Activated T-cell treated with anti-CD3 and anti-CD28 coated beads for 24 hours (primary cell): ENCODE measurements at regions not wholly inside any gene's neighbourhood (a gene's known extent, or its start where the extent isn't known, plus 50 kb on each side); places are given as distances from the start of the nearest gene placed in this dataset.
"Not testable (repeated sequence)": the region's sequence is repeated elsewhere in the genome, so short reads cannot be mapped to it uniquely, and the experiment has no call there.

Source experiments
- DNase-seq: peaks from one replicate; pipeline ENCODE4 v3.0.0-alpha.2; 2020; ENCODE audit warnings: low read depth

DNA sequence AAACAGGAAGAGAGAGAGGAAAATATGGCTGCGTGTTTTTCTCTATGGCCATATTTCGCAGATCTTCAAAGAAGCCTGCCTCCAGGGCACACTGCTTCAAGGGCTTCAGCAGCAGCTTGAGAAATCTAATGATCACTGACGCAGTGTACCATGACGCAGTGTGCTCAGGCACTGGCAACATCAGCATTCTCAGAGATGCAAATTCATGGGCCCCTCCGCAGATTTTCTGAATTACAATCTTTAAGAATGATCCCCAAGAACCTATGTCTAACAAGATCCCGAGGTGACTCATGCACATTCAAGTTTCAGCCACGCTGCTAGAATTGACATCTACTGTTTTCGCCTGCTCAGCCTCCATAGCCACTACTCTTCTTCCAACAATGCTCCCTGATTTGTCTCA lies 143.9 kb upstream of the ZNF366 start:
- no peak for DNase-seq

DNA sequence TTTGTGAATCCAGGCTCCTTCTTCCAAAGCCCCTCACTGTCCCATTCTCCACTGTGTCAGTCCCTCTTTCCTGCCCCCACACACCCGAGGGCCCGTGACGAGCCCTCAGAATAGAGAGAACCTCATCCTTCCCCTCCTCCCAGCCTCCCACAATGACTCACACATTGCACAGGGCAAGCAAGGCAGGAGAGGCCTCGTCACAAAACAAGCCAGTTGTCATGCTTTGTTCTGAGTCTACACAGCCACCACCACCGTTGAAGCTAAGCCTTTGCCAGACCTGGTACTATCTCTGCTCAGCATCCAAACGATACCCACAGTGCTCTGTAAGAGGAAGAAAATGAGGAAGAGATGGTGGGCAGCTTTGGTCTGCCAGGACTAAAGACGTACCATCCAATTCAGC lies 142.2 kb upstream of the ZNF366 start:
- DNase-seq, result no peak

GRCh38 chr5:72648480-72648879 lies 141.3 kb upstream of the ZNF366 start:
- DNase-seq, result no peak

DNA sequence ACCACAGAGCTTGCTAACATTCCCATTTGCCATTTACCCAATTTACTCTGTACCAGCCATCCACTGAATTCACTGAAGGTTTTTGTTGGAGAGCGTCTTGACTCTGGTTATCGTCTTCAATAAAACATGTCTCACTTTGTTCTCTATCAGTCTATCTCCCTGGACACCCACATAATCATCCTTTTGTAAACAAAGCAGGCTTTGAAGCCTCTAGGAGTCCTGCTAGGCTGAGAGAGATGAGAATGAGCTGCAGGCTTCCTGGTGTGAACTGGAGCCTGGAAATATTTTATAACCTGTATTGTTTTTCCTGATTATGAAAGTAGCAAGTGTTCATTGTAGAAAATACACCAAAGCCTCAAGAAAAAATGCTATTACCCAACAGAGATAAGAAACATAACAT lies 140.6 kb upstream of the ZNF366 start:
- no peak for DNase-seq

- DNase-seq, result no peak
Measured at GRCh38 chr5:72646246-72646866, 139.1 kb upstream of the ZNF366 start.

GRCh38 chr5:72645064-72645846 lies 138.0 kb upstream of the ZNF366 start:
- no peak for DNase-seq

GRCh38 chr5:72644296-72644695 lies 137.1 kb upstream of the ZNF366 start:
- DNase-seq, result no peak

DNA sequence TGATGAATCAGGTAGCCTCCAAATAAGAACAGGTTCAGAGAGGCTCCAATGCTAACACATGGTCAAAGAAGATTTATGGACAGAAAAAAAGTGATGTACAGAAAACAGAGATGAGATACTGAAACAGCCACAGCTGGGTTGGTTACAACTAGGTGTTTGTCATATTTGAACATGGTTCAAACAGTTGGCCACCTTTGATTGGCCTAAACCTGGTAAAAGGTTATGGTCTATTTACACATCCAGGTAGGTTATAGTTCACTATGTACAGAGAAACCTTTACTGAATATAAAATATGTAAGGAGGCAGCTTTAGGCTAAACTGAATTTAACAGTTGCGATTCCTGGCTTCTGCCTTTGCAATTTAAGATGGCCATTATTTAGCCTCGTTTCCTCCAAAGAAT lies 134.0 kb upstream of the ZNF366 start:
- DNase-seq, result no peak

GRCh38 chr5:72637058-72637457 lies 129.8 kb upstream of the ZNF366 start:
- no peak for DNase-seq

- DNase-seq, result not testable (repeated sequence)
Measured at GRCh38 chr5:72636565-72636964, 129.4 kb upstream of the ZNF366 start.

GRCh38 chr5:72634444-72634843 lies 127.2 kb upstream of the ZNF366 start:
- no peak for DNase-seq

DNA sequence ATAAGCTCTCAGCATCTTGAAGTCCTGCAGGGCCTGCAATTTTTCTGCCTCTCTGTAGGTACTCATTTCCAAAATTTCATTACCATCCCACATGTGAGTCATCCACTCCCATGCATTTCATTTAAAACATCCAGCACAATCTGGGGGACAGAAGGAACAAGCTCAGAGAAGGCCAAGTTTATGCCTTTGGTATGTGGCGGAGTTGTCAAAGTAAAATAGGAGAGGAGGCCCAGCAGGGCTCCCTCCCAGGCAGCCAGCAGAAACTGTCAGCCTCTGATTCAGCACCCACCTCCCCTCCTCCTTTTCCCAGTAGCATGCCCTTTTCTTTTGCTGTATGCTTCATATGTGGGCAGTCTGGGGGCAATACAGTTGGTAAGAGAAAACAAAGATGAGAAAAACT lies 126.4 kb upstream of the ZNF366 start:
- DNase-seq, result no peak

DNA sequence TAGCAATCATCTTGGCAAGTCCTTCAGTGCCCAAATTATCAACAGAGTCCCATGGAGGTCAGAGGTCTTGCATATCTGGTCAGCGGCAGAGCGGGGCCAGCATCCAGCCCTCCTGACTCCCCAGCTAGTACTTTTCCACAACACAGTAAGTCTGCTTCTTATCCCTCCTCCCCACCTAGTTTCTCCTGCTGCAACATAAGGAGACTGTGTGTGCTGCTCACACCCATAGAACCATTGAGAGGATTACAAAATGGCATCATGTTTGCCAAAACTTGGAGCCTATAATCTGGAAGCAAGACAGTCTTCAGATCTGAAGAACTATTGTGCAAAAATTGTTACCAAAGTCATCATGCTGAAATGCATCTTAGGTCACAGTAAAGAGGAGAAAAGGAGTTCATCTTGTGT lies 125.8 kb upstream of the ZNF366 start:
- no peak for DNase-seq

- DNase-seq, result no peak
Measured at GRCh38 chr5:72630721-72631120, 123.5 kb upstream of the ZNF366 start.

DNA sequence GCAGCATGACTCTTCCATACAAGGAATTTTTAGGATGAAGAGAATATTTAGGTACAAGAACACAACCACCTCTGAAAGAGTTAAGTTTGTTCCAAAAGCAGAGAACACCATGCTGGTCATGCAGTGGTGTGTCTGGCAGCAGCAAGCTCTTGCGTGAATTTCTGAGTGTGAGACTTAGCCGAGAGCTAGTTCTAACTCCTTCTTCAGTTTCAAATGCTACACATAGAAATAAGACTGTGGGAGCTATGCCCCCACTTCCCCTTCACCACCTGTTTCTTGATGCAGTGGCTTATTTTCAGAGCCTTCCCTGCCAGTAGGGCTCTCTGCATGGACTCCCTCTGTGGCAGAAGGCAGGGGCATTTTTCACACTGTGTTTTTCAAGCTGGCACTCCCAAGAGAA lies 122.9 kb upstream of the ZNF366 start:
- no peak for DNase-seq

DNA sequence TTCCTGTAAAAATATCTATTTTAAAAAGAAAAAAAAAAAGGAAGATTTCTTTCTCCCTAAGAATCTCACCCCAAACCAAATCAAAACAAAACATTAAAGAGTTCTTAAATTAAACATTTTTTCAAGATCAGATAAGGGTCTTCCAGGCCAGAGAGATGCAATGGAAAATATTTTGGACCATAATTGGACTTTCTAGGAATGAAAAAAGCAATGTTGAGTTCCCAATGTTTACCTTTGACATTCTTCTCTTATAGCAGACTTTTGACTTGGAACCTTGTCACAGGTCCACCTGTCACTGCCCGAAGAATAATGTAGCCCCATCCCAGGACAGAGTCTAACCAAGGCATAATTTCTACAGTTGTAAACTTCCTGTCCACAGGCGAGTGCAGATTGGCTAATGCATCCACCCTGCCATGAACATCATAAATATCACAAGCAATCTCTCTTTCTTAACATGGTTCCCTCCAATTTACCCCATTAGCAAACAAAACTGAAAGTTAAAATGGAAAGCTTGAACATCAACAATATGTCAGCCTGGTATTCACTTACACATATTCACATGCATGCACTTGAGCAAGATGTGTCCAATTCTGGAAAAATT lies 121.7 kb upstream of the ZNF366 start:
- DNase-seq, result no peak

GRCh38 chr5:72625332-72625731 lies 118.1 kb upstream of the ZNF366 start:
- no peak for DNase-seq

GRCh38 chr5:72624641-72625236 lies 117.5 kb upstream of the ZNF366 start:
- DNase-seq, result no peak

- no peak for DNase-seq
Measured at GRCh38 chr5:72623936-72624335, 116.7 kb upstream of the ZNF366 start.

DNA sequence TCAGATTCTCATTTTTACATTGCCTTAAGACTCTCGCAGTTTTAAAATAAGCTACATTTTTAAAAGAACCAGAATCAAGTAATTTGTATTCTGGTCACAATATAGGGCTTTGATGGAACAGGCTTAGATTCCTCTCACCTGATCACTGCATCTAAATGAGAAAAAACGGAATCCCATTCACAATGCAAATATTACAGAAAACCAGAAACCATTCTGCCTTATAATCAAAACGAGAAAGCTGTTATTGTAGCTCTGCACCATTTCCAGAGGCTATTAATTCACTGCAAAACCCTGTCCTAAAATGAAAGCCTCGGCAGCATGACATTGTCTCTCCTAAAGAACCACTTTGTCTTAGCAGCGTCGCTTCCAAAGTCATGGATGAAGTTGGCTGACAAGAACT lies 116.1 kb upstream of the ZNF366 start:
- no peak for DNase-seq

DNA sequence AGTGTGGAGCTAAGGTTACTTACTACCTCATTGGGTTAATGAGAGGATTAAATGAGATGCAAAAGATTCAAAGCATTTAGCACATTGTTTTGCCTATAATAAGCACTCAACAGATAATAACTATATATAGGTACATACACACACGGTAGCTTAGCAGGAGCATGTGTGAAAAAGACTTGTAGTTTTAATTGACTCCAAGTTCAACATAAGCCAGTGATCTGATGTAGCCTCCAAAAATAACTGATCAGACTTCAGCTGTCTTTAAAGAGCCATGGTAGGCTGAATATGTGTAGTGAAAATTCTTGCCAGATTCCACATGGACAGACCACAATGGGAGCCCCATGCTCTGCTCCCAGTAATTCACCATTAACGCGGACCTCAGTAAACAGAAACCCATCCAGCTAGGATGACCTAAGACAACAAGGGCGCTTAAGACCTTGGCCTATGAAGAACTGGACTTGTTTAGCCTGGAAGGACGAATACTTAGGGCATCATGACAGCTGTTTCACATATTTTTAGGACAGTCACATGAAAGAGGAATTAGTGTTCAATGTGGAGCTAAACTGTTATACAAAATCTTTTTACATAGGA lies 115.1 kb upstream of the ZNF366 start:
- no peak for DNase-seq

DNA sequence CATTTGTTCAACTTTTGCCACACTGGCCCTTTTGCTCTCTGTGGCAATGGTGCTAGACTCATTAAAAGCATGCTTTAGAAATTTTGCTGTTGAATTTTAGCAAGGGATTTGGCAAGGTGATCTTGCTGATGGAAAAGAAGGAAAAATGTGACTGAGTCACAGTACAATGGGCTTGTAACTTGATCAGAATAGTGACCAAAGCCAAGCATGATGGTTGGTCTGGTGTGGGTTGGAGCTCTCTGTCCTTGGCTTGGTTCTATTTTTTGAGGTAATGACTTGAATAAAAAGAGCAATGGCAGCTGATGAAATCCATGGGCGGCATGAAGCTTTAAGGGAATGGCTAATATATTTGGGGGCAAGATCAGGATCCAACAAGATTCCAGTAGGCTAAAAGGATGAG lies 114.4 kb upstream of the ZNF366 start:
- no peak for DNase-seq

DNA sequence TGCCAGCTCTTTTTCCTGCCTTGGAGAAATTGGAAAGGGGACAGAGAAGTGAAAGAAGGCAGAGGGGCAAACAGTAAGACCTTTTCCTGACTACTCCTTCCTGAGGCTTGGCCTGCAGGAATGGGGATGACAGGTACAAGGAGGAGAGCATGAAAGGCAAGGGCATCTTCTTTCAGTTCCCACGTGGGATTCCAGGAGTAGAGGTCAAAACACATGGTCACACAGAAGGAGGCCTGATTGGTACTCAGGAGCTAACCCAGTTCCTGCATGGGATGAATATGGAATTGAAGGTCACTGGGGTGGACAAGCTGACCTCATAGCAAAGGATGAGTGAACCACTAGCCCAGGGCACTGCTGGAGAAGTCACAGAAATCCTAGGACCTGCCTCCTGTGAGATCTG lies 112.5 kb upstream of the ZNF366 start:
- no peak for DNase-seq
